HEK293T (cell line): ENCODE measurements at regions not wholly inside any gene's neighbourhood (a gene's known extent, or its start where the extent isn't known, plus 50 kb on each side); places are given as distances from the start of the nearest gene placed in this dataset.

Experiments used
- CTBP1 ChIP-seq: fragments of 450-650 bp; IDR thresholded peaks from 2 replicates; pipeline ENCODE4 v1.6.1; 2016; ENCODE audit warnings: borderline replicate concordance
- L3MBTL2 ChIP-seq: fragments of 450-650 bp; conservative IDR thresholded peaks from 2 replicates; pipeline ENCODE4 v1.6.1; 2016; ENCODE audit warnings: mild to moderate bottlenecking
- SUZ12 ChIP-seq: fragments of 450-650 bp; IDR thresholded peaks from 2 replicates; pipeline ENCODE4 v1.6.1; 2016; ENCODE audit warnings: mild to moderate bottlenecking
- TF ChIP-seq, protein P1 (sequence below): fragments of 450-650 bp; IDR thresholded peaks from 2 replicates; pipeline ENCODE4 v1.6.1; 2016

DNA sequence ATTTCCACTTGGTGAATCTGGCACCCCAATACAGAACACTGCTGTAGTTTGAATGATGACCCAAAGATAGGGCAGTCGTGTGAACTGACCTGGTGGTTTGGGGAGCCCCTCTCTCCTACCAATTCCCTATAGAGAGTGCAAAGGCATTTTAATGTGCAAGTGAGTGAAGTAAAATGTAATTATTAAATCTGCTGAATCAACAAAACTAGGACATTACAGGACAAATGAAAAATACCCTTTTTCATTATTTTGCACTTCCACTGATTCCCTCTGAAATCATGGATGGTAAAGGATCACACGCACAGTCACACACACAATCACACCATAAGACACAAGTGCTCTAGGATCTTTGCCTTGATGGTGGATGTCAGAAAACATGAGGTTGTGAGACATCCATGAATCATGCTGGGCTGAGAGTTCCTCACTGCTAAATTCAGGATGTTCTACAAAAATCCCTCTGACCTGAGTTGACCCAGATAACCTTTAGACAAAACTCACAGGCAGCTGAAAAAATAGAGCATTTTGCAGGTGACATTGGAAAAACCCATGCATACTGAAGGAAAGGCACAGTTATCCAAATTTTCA lies 197.4 kb downstream of the FBXO15 start:
- TF ChIP-seq CTBP1 (no peak), SUZ12 (no peak), L3MBTL2 (no peak)
- TF ChIP-seq, protein P1, sequence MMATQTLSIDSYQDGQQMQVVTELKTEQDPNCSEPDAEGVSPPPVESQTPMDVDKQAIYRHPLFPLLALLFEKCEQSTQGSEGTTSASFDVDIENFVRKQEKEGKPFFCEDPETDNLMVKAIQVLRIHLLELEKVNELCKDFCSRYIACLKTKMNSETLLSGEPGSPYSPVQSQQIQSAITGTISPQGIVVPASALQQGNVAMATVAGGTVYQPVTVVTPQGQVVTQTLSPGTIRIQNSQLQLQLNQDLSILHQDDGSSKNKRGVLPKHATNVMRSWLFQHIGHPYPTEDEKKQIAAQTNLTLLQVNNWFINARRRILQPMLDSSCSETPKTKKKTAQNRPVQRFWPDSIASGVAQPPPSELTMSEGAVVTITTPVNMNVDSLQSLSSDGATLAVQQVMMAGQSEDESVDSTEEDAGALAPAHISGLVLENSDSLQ: no peak
